ENCODE measurements at regions not wholly inside any gene's neighbourhood (a gene's known extent, or its start where the extent isn't known, plus 50 kb on each side); places are given as distances from the start of the nearest gene placed in this dataset.

DNA sequence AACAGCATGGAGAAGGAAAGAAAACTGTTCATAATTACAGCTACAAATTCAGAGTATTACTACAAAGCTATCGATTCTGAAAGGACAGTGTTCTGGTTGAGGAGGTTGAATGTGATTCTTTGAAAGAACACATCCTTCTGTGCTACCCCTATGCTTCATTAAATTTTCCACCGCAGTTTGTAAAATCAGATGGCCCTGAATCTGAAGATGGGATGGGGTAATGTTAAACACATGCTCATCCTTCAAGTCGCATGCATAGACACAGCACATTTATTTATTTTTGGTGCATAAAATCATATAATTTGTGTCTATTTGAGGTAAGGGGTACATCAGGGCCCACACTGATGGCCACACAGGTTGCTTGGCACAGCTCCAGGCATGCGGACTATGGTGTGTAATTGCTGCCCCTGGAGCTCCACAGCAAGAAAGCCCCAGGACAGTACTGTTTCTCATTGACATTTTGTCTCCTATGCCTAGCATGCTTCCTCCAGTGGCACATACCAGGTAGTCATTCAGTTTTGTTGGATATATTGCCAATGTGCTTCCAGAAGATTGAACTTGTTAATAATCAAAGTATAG, 238.8 kb upstream of the TANK start:
- Histone ChIP-seq H3K9me2 (replicated peaks; ENCODE audit: low read depth, low read length) (no peaks in the 10 kb centered on the region), H3K4me2 (ENCODE audit: low read depth, low read length, poor library complexity, severe bottlenecking) (no peak overlapping the region), H3K79me2 (ENCODE audit: insufficient read depth, low read length) (no peaks in the 10 kb centered on the region)

GRCh38 chr2:160924936-160925353, 235.3 kb upstream of the TANK start:
- H3K4me1 ChIP-seq (ENCODE audit: insufficient read depth, low read length, poor library complexity, severe bottlenecking) = peaks cover 4% of the 10 kb centered on the region
- no peaks in the 10 kb centered on the region for H3K9me3 ChIP-seq (ENCODE audit: insufficient read depth, low read depth, low read length)
- no peak overlapping the region for H2AFZ ChIP-seq (ENCODE audit: low read length)
- no peaks in the 10 kb centered on the region for H4K20me1 ChIP-seq (ENCODE audit: insufficient read depth, low read length, poor library complexity, severe bottlenecking)
- H3K9me2 ChIP-seq (replicated peaks; ENCODE audit: low read depth, low read length) = no peaks in the 10 kb centered on the region
- H3K9ac ChIP-seq (ENCODE audit: low read depth, low read length, poor library complexity, severe bottlenecking) = no peak overlapping the region
- H3K79me2 ChIP-seq (ENCODE audit: insufficient read depth, low read length) = no peaks in the 10 kb centered on the region
- H3F3A ChIP-seq (ENCODE audit: low read depth) = no peaks in the 10 kb centered on the region
- H3K36me3 ChIP-seq (ENCODE audit: insufficient read depth, low read length) = no peaks in the 10 kb centered on the region
- H3K4me2 ChIP-seq (ENCODE audit: low read depth, low read length, poor library complexity, severe bottlenecking) = no peak overlapping the region
- H3K27me3 ChIP-seq (ENCODE audit: insufficient read depth, low read length, poor library complexity, severe bottlenecking) = no peaks in the 10 kb centered on the region
- TF ChIP-seq EZH2phosphoT487 (IDR thresholded peaks at IDR 0.05; ENCODE audit: borderline replicate concordance) = no peak
- TF ChIP-seq, protein P1, sequence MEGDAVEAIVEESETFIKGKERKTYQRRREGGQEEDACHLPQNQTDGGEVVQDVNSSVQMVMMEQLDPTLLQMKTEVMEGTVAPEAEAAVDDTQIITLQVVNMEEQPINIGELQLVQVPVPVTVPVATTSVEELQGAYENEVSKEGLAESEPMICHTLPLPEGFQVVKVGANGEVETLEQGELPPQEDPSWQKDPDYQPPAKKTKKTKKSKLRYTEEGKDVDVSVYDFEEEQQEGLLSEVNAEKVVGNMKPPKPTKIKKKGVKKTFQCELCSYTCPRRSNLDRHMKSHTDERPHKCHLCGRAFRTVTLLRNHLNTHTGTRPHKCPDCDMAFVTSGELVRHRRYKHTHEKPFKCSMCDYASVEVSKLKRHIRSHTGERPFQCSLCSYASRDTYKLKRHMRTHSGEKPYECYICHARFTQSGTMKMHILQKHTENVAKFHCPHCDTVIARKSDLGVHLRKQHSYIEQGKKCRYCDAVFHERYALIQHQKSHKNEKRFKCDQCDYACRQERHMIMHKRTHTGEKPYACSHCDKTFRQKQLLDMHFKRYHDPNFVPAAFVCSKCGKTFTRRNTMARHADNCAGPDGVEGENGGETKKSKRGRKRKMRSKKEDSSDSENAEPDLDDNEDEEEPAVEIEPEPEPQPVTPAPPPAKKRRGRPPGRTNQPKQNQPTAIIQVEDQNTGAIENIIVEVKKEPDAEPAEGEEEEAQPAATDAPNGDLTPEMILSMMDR (conservative IDR thresholded peaks at IDR 0.05; ENCODE audit: low read length) = no peak
- no peak overlapping the region for H3K4me3 ChIP-seq (ENCODE audit: low read length, poor library complexity, severe bottlenecking)

More for the DNA sequence above, 238.8 kb upstream of the TANK start:
- H3K9me3 ChIP-seq (ENCODE audit: insufficient read depth, low read depth, low read length) = no peaks in the 10 kb centered on the region
- no peaks in the 10 kb centered on the region for H3K36me3 ChIP-seq (ENCODE audit: insufficient read depth, low read length)
- no peak overlapping the region for H2AFZ ChIP-seq (ENCODE audit: low read length)
- H3K27me3 ChIP-seq (ENCODE audit: insufficient read depth, low read length, poor library complexity, severe bottlenecking) = no peaks in the 10 kb centered on the region
- no peak overlapping the region for H3K4me3 ChIP-seq (ENCODE audit: low read length, poor library complexity, severe bottlenecking)
- H3F3A ChIP-seq (ENCODE audit: low read depth) = no peaks in the 10 kb centered on the region
- no peaks in the 10 kb centered on the region for H3K4me1 ChIP-seq (ENCODE audit: insufficient read depth, low read length, poor library complexity, severe bottlenecking)
- H4K20me1 ChIP-seq (ENCODE audit: insufficient read depth, low read length, poor library complexity, severe bottlenecking) = no peaks in the 10 kb centered on the region
- no peak overlapping the region for H3K9ac ChIP-seq (ENCODE audit: low read depth, low read length, poor library complexity, severe bottlenecking)
- TF ChIP-seq, protein P1 (conservative IDR thresholded peaks at IDR 0.05; ENCODE audit: low read length) = no peak
- no peak for TF ChIP-seq EZH2phosphoT487 (IDR thresholded peaks at IDR 0.05; ENCODE audit: borderline replicate concordance)

GRCh38 chr2:160925956-160926355, 234.3 kb upstream of the TANK start:
- TF ChIP-seq EZH2phosphoT487 (IDR thresholded peaks at IDR 0.05; ENCODE audit: borderline replicate concordance) = no peak
- TF ChIP-seq, protein P1 (conservative IDR thresholded peaks at IDR 0.05; ENCODE audit: low read length) = no peak
- no peaks in the 10 kb centered on the region for H3K27me3 ChIP-seq (ENCODE audit: insufficient read depth, low read length, poor library complexity, severe bottlenecking)
- H3K4me2 ChIP-seq (ENCODE audit: low read depth, low read length, poor library complexity, severe bottlenecking) = no peak overlapping the region
- peaks cover 4% of the 10 kb centered on the region for H3K4me1 ChIP-seq (ENCODE audit: insufficient read depth, low read length, poor library complexity, severe bottlenecking)
- no peaks in the 10 kb centered on the region for H3K36me3 ChIP-seq (ENCODE audit: insufficient read depth, low read length)
- H3K4me3 ChIP-seq (ENCODE audit: low read length, poor library complexity, severe bottlenecking) = no peak overlapping the region
- no peak overlapping the region for H2AFZ ChIP-seq (ENCODE audit: low read length)
- no peaks in the 10 kb centered on the region for H3K9me2 ChIP-seq (replicated peaks; ENCODE audit: low read depth, low read length)
- H3K9ac ChIP-seq (ENCODE audit: low read depth, low read length, poor library complexity, severe bottlenecking) = no peak overlapping the region
- no peaks in the 10 kb centered on the region for H3K9me3 ChIP-seq (ENCODE audit: insufficient read depth, low read depth, low read length)
- H3F3A ChIP-seq (ENCODE audit: low read depth) = no peaks in the 10 kb centered on the region
- no peaks in the 10 kb centered on the region for H4K20me1 ChIP-seq (ENCODE audit: insufficient read depth, low read length, poor library complexity, severe bottlenecking)
- H3K79me2 ChIP-seq (ENCODE audit: insufficient read depth, low read length) = no peaks in the 10 kb centered on the region

All from Loucy (cell line).